GM10266 (cell line): ENCODE measurements at regions not wholly inside any gene's neighbourhood (a gene's known extent, or its start where the extent isn't known, plus 50 kb on each side); places are given as distances from the start of the nearest gene placed in this dataset.

Source experiments
- DNase-seq: peaks from one replicate; pipeline ENCODE4 v3.0.0; 2012; ENCODE audit errors: extremely low spot score
- TF ChIP-seq, protein P1 (sequence below): IDR thresholded peaks from 2 replicates; pipeline ENCODE4 v1.5.1; 2012; ENCODE audit warnings: mild to moderate bottlenecking, low read depth; ENCODE audit not compliant: control insufficient read depth, insufficient read depth; ENCODE audit errors: missing control alignments

DNA sequence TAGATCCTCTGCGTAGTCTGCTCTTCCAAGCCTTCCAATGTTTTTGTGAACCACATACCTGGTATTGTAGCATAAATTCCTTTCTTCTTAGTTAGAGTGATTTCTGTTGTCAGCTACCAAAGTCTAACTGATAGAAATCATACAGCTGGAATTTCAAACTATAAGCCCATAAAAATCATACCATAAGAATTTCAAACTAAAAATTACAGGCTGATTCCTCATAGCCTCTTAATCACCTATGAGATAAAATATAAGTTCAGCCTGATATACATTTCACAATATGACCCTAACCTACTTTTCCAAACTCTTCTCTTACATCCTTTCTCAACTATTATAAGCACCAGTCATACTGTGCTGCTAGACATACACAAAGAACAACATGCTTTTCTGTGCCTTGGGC, 64.8 kb downstream of the PTHLH start:
- TF ChIP-seq, protein P1, sequence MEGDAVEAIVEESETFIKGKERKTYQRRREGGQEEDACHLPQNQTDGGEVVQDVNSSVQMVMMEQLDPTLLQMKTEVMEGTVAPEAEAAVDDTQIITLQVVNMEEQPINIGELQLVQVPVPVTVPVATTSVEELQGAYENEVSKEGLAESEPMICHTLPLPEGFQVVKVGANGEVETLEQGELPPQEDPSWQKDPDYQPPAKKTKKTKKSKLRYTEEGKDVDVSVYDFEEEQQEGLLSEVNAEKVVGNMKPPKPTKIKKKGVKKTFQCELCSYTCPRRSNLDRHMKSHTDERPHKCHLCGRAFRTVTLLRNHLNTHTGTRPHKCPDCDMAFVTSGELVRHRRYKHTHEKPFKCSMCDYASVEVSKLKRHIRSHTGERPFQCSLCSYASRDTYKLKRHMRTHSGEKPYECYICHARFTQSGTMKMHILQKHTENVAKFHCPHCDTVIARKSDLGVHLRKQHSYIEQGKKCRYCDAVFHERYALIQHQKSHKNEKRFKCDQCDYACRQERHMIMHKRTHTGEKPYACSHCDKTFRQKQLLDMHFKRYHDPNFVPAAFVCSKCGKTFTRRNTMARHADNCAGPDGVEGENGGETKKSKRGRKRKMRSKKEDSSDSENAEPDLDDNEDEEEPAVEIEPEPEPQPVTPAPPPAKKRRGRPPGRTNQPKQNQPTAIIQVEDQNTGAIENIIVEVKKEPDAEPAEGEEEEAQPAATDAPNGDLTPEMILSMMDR, result no peak
- DNase-seq, result no peak

DNA sequence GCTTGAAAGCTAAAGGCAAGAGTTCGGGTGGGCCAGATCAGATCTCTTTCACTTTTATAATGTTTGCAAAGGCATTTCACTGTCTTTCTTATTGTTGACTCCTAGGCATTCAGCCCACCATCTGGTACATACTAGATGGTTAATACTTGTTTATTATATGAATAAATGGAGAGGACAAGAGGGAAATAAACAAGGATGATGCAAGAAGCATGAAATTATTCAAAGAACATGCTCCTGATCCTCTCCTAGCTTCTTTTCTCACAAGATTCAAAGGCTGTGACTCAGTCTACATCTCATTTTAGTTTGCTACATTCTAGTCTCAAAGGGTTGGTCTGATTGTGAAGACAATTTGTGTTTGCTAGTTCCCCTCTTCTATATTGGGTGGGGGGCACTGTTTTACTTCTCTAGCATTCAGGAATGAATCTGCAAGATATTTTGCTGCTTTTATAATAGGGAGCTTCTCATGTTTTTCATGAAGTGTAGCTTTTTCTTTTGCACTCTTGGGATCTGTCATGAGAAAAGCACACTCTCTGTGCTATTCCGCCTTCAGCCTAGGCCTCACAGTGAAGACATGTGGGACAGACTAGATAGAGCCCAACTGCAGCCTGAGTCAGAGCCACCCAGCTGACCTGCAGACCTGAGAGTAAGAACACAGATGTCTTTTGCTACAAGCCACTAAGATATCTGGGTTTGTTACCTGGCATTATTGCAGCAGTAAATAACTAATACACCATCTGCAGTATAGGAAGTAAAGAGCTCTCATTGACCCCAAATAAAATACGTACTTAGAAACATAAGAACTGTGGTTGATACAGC, 65.7 kb downstream of the PTHLH start:
- DNase-seq, result no peak
- TF ChIP-seq, protein P1, result no peak

DNA sequence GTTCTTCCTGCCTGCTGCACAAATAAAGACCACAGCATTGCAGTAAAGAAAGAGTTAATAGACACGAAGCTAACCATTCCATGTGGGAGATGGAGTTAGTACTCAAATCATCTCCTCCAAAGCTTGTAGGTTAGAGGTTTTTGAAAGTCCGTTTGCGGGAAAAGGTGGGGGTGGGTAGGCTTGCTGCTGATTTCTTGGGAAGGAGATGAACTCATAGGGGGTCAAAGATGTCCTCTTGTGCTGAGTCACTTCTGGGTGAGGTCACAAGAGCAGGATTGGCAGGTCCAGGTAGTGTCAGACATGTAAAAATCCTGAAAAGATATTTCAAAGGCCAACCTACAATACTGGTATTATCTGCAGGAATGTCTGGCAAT, 66.4 kb downstream of the PTHLH start:
- TF ChIP-seq, protein P1, result no peak
- DNase-seq, result no peak

DNA sequence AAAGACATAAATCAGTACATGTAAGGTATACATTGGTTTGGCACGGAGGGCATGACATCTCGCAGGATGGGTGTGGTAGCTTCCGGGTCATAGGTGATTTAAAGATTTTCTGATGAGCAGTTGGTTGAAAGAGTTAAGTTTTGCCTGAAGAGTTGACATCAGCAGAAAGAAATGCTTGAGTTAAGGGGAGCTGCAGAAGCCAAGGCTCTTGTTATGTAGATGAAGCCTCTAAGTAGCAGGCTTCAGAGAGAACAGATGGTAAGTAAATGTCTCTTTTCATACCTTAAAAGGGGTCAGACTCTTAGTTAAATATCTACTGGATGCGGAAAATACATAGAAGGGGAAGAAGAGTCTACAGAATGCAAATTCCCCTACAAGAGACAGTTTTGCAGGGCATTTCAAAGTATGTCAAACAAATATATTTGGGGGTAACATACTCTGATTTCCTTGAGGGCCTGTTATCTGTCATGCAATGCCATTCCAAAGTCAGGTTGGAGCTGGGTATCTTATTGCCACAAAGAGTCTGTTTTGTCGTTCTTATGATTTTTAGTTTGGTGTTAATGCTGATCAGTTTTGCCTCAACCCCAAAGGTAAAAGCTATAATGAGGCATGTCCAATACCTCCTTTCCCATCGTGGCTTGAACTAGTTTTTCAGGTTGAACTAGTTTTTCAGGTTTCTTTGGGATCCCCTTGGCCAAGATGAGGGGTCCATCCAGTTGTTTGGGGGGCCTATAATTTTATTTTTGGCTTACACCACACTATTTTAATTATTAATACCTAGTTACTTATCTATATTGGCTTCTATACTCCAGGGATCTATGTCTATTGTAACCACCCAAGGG, 67.0 kb downstream of the PTHLH start:
- no peak for DNase-seq
- TF ChIP-seq, protein P1, result no peak

DNA sequence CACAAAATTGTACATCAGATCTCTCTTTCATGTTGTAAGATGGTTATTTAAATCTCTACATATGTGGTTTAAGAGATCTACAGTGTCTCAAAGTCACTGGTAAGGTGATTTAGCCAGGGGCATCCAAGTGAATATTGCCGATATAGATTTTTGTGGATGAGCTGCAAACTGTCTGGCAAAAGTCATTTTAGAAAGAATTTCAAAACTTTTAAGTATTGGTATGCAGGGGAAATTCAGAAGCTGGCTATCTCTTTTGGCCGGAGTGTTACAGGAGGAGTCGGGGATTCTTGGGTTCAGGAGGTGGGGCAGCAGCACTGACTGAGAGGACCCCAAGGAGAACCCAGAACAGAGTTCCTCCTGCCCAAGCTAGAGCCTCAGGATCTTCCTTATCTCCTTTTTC, 69.9 kb downstream of the PTHLH start:
- DNase-seq, result no peak

DNA sequence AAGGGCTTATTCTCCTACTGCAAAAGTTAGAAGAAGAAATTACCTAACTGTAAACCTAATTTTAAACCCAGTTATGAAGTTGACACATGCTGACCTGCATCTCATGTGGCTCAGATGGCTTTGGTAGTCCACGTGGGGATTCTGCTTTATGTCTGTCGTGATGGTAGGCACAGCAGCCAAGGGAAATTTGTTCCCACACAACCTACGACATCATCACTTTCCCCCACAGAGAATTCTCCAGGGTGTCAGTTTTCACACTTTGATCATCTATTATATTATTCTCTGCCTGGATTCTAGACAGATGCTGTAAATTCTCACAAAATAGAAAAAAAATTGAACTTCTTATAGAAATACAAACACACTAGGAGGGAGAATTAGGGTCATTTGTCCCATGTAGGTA, 70.6 kb downstream of the PTHLH start:
- no peak for DNase-seq
- TF ChIP-seq, protein P1, result no peak

More for the DNA sequence above, 69.9 kb downstream of the PTHLH start:
- TF ChIP-seq, protein P1, result no peak
